Astrocyte (in vitro differentiated cells and primary cell): ENCODE measurements at regions not wholly inside any gene's neighbourhood (a gene's known extent, or its start where the extent isn't known, plus 50 kb on each side); places are given as distances from the start of the nearest gene placed in this dataset.

Experiments used
- DNase-seq: peaks from one replicate; pipeline ENCODE4 v3.0.0-alpha.2; 2010; ENCODE audit warnings: low read depth
- FAIRE-seq: peaks from 2 replicates; lab custom pipeline; 2011; peaks lifted over from hg19 to GRCh38; lab: Jason Lieb, UNC
- H2AFZ ChIP-seq: 2 replicates; pipeline ENCODE4 v1.6.0; 2012; ENCODE audit warnings: low read depth, low read length, inconsistent platforms
- H3K27ac ChIP-seq: 2 replicates; pipeline ENCODE4 v1.5.1; 2011; ENCODE audit warnings: low read depth, low read length, inconsistent platforms
- H3K27me3 ChIP-seq: 2 replicates; pipeline ENCODE4 v1.6.0; 2011; ENCODE audit warnings: low read length, inconsistent platforms; ENCODE audit not compliant: insufficient read depth
- H3K36me3 ChIP-seq: 2 replicates; pipeline ENCODE4 v1.5.1; 2011; ENCODE audit warnings: low read length, inconsistent platforms; ENCODE audit not compliant: insufficient read depth
- H3K4me1 ChIP-seq: 2 replicates; pipeline ENCODE4 v1.5.1; 2011; ENCODE audit warnings: low read length, inconsistent platforms; ENCODE audit not compliant: insufficient read depth
- H3K4me2 ChIP-seq: 2 replicates; pipeline ENCODE4 v1.6.0; 2012; ENCODE audit warnings: low read length, inconsistent platforms
- H3K4me3 ChIP-seq: 2 replicates; pipeline ENCODE4 v1.5.1; 2011; ENCODE audit warnings: low read depth, mild to moderate bottlenecking, low read length, inconsistent platforms; ENCODE audit not compliant: insufficient read depth
- H3K79me2 ChIP-seq: 2 replicates; pipeline ENCODE4 v1.6.0; 2012; ENCODE audit warnings: mild to moderate bottlenecking, low read length, inconsistent platforms; ENCODE audit not compliant: insufficient read depth
- H3K9ac ChIP-seq: 2 replicates; pipeline ENCODE4 v1.6.0; 2012; ENCODE audit warnings: mild to moderate bottlenecking, low read length, inconsistent platforms
- H3K9me3 ChIP-seq: 2 replicates; pipeline ENCODE4 v1.5.1; 2012; ENCODE audit warnings: low read depth, mild to moderate bottlenecking, low read length, inconsistent platforms; ENCODE audit not compliant: insufficient read depth
- H4K20me1 ChIP-seq: 2 replicates; pipeline ENCODE4 v1.6.0; 2012; ENCODE audit warnings: low read length, inconsistent platforms; ENCODE audit not compliant: insufficient read depth
- H3K27ac Mint-ChIP-seq: one replicate; pipeline ENCODE4 v1.8.0; 2021; ENCODE audit warnings: mild to moderate bottlenecking, mixed read lengths; ENCODE audit not compliant: unreplicated experiment
- H3K27me3 Mint-ChIP-seq: one replicate; pipeline ENCODE4 v1.8.0; 2021; ENCODE audit warnings: low read depth, mixed read lengths; ENCODE audit not compliant: unreplicated experiment
- H3K36me3 Mint-ChIP-seq: one replicate; pipeline ENCODE4 v1.8.0; 2021; ENCODE audit warnings: low read depth, mixed read lengths; ENCODE audit not compliant: unreplicated experiment
- H3K4me1 Mint-ChIP-seq: one replicate; pipeline ENCODE4 v1.8.0; 2021; ENCODE audit warnings: low read depth, mixed read lengths; ENCODE audit not compliant: unreplicated experiment
- H3K4me3 Mint-ChIP-seq: one replicate; pipeline ENCODE4 v1.8.0; 2021; ENCODE audit warnings: mild to moderate bottlenecking, moderate library complexity, mixed read lengths; ENCODE audit not compliant: unreplicated experiment
- H3K9me3 Mint-ChIP-seq: one replicate; pipeline ENCODE4 v1.8.0; 2021; ENCODE audit warnings: mild to moderate bottlenecking, mixed read lengths; ENCODE audit not compliant: unreplicated experiment
- CTCF ChIP-seq: IDR thresholded peaks from 2 replicates; pipeline ENCODE4 v1.5.1; 2011; ENCODE audit warnings: low read depth, mild to moderate bottlenecking, inconsistent platforms, low read length, moderate library complexity; ENCODE audit not compliant: insufficient read depth
- EZH2 ChIP-seq: IDR thresholded peaks from 2 replicates; pipeline ENCODE4 v1.6.1; 2012; ENCODE audit warnings: mild to moderate bottlenecking, low read length, inconsistent platforms; ENCODE audit not compliant: insufficient read depth

- H3K27me3 Mint-ChIP-seq, result no peaks in the 10 kb centered on the region
- H3K36me3 Mint-ChIP-seq, result no peaks in the 10 kb centered on the region
These were observed 228.8 kb downstream of the SEC14L1 start for GRCh38 chr17:77369544-77369971.

GRCh38 chr17:77370586-77370985 lies 229.8 kb downstream of the SEC14L1 start:
- Histone ChIP-seq H3K36me3 (no peaks in the 10 kb centered on the region), H2AFZ (no peak overlapping the region), H3K4me1 (peaks cover 46% of the 10 kb centered on the region), H3K79me2 (peaks cover 72% of the 10 kb centered on the region), H3K27me3 (no peaks in the 10 kb centered on the region), H4K20me1 (peaks cover 41% of the 10 kb centered on the region), H3K4me3 (no peak overlapping the region), H3K9me3 (no peaks in the 10 kb centered on the region), H3K4me2 (no peak overlapping the region), H3K27ac (no peak overlapping the region), H3K9ac (peak overlapping the region; percentile 94)
- H3K4me3 Mint-ChIP-seq, result peak overlapping the region; percentile 62
- H3K4me1 Mint-ChIP-seq, result peaks cover 42% of the 10 kb centered on the region
- DNase-seq, result no peak
- no peaks in the 10 kb centered on the region for H3K36me3 Mint-ChIP-seq
- no peak for FAIRE-seq
- H3K27ac Mint-ChIP-seq, result peak overlapping the region; percentile 63
- no peak for TF ChIP-seq CTCF
- no peak for TF ChIP-seq EZH2
- no peaks in the 10 kb centered on the region for H3K27me3 Mint-ChIP-seq
- peaks cover 1% of the 10 kb centered on the region for H3K9me3 Mint-ChIP-seq

More at GRCh38 chr17:77369544-77369971, 228.8 kb downstream of the SEC14L1 start:
- no peak overlapping the region for H2AFZ ChIP-seq
- no peak overlapping the region for H3K27ac Mint-ChIP-seq
- H3K4me3 ChIP-seq, result no peak overlapping the region
- H4K20me1 ChIP-seq, result peaks cover 31% of the 10 kb centered on the region
- H3K4me1 Mint-ChIP-seq, result peaks cover 43% of the 10 kb centered on the region
- H3K27ac ChIP-seq, result no peak overlapping the region
- FAIRE-seq (no peak), DNase-seq (no peak)
- H3K4me1 ChIP-seq, result peaks cover 43% of the 10 kb centered on the region
- H3K9me3 Mint-ChIP-seq, result peaks cover 1% of the 10 kb centered on the region
- no peaks in the 10 kb centered on the region for H3K27me3 ChIP-seq
- TF ChIP-seq EZH2 (no peak), CTCF (no peak)
- H3K4me3 Mint-ChIP-seq, result no peak overlapping the region
- H3K36me3 ChIP-seq, result no peaks in the 10 kb centered on the region
- no peak overlapping the region for H3K4me2 ChIP-seq
- peaks cover 62% of the 10 kb centered on the region for H3K79me2 ChIP-seq
- H3K9me3 ChIP-seq, result no peaks in the 10 kb centered on the region
- H3K9ac ChIP-seq, result no peak overlapping the region

- Histone ChIP-seq H3K4me1 (peaks cover 46% of the 10 kb centered on the region), H3K9me3 (no peaks in the 10 kb centered on the region), H3K27ac (peak overlapping the region; percentile 62), H3K79me2 (peaks cover 80% of the 10 kb centered on the region), H3K4me2 (peak overlapping the region; percentile 99), H4K20me1 (peaks cover 48% of the 10 kb centered on the region), H2AFZ (no peak overlapping the region), H3K9ac (peak overlapping the region; percentile 94), H3K4me3 (no peak overlapping the region), H3K27me3 (no peaks in the 10 kb centered on the region), H3K36me3 (no peaks in the 10 kb centered on the region)
- no peaks in the 10 kb centered on the region for H3K27me3 Mint-ChIP-seq
- TF ChIP-seq EZH2 (no peak), CTCF (no peak)
- peak overlapping the region; percentile 88 for H3K27ac Mint-ChIP-seq
- H3K4me1 Mint-ChIP-seq, result peaks cover 42% of the 10 kb centered on the region
- peak overlapping the region; percentile 81 for H3K4me3 Mint-ChIP-seq
- peak; percentile 77 for DNase-seq
- no peak for FAIRE-seq
- H3K36me3 Mint-ChIP-seq, result no peaks in the 10 kb centered on the region
- H3K9me3 Mint-ChIP-seq, result peaks cover 1% of the 10 kb centered on the region
These were observed 230.5 kb downstream of the SEC14L1 start for GRCh38 chr17:77371117-77371887.
